ENCODE measurements at regions not wholly inside any gene's neighbourhood (a gene's known extent, or its start where the extent isn't known, plus 50 kb on each side); places are given as distances from the start of the nearest gene placed in this dataset.

DNA sequence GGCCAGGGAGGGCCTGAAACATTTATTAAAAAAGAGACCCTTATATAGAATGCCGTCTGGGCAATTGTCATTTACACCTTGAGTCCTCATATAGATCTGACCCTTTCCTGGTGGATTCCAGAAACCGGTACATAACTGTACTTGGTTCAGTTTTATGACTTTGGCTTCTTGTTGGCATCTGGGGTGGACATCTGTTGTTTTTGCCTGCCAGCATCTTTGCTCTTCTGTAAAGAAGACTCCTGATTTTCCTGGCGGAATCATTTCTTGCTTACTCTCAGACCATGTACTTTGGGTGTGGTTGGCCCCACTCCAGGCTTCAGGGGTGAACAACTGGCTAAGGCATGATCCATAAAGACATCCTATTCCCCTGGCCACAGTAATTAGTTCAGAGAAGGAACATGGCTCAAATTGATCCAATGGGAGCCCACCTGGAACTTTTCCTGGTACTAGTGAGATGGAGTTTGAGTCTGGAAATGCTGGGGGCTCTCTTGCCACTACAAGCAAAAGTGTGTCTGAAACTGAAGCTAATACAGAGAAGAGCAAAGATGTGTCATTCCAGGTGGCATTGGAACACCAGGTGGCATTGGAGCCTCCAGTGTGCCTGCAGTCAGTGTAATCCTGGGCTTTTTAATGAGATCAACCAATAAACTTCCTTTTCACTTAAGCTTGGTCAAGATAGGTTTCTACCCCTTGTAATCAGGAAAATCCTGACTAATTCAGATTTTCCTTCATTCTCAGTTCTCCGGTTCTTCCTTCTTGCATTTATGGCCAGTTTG, 332.5 kb upstream of the CAMK1G start:
- TF ChIP-seq, protein P1, sequence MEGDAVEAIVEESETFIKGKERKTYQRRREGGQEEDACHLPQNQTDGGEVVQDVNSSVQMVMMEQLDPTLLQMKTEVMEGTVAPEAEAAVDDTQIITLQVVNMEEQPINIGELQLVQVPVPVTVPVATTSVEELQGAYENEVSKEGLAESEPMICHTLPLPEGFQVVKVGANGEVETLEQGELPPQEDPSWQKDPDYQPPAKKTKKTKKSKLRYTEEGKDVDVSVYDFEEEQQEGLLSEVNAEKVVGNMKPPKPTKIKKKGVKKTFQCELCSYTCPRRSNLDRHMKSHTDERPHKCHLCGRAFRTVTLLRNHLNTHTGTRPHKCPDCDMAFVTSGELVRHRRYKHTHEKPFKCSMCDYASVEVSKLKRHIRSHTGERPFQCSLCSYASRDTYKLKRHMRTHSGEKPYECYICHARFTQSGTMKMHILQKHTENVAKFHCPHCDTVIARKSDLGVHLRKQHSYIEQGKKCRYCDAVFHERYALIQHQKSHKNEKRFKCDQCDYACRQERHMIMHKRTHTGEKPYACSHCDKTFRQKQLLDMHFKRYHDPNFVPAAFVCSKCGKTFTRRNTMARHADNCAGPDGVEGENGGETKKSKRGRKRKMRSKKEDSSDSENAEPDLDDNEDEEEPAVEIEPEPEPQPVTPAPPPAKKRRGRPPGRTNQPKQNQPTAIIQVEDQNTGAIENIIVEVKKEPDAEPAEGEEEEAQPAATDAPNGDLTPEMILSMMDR (tag by site-specific recombination; IDR thresholded peaks at IDR 0.05), result no peak
- TF ChIP-seq REST (tag by site-specific recombination; IDR thresholded peaks at IDR 0.05) (no peak), ZNF501 (tag by site-specific recombination; IDR thresholded peaks at IDR 0.05) (no peak), SP2 (tag by site-specific recombination; IDR thresholded peaks at IDR 0.05) (no peak), YY1 (tag by site-specific recombination; IDR thresholded peaks at IDR 0.05) (no peak)
- TF ChIP-seq, protein P2, sequence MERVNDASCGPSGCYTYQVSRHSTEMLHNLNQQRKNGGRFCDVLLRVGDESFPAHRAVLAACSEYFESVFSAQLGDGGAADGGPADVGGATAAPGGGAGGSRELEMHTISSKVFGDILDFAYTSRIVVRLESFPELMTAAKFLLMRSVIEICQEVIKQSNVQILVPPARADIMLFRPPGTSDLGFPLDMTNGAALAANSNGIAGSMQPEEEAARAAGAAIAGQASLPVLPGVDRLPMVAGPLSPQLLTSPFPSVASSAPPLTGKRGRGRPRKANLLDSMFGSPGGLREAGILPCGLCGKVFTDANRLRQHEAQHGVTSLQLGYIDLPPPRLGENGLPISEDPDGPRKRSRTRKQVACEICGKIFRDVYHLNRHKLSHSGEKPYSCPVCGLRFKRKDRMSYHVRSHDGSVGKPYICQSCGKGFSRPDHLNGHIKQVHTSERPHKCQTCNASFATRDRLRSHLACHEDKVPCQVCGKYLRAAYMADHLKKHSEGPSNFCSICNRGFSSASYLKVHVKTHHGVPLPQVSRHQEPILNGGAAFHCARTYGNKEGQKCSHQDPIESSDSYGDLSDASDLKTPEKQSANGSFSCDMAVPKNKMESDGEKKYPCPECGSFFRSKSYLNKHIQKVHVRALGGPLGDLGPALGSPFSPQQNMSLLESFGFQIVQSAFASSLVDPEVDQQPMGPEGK (tag by site-specific recombination; IDR thresholded peaks at IDR 0.05), result no peak
